ENCODE measurements at regions not wholly inside any gene's neighbourhood (a gene's known extent, or its start where the extent isn't known, plus 50 kb on each side); places are given as distances from the start of the nearest gene placed in this dataset.

- CTCF ChIA-PET, result no interaction called here
Measured at GRCh38 chr7:21217365-21217764, 210.5 kb upstream of the SP4 start.

More at GRCh38 chr7:21217365-21217764, 210.5 kb upstream of the SP4 start:
- H3K27ac Mint-ChIP-seq, result no peak overlapping the region
- H3K4me3 Mint-ChIP-seq, result no peak overlapping the region
- no peaks in the 10 kb centered on the region for H3K9me3 Mint-ChIP-seq
- H3K36me3 Mint-ChIP-seq, result no peaks in the 10 kb centered on the region
- 0 out of 2 replicates have a peak, but pooled peaks cover under 1% of the 10 kb centered on the region for H3K27me3 Mint-ChIP-seq (ENCODE audit: low read depth)
- no peak for DNase-seq (ENCODE audit: low spot score)
- POLR2A ChIA-PET, result no interaction called here
- no peak for ATAC-seq
- TF ChIP-seq NFYB (CRISPR knock-in tag; conservative IDR thresholded peaks at IDR 0.05; ENCODE audit: low read depth), result no peak
- no peak for TF ChIP-seq ESRRA (CRISPR knock-in tag; IDR thresholded peaks at IDR 0.05; ENCODE audit: borderline replicate concordance)
- TF ChIP-seq PREB (CRISPR knock-in tag; IDR thresholded peaks at IDR 0.05; ENCODE audit: borderline replicate concordance), result no peak
- TF ChIP-seq AR (CRISPR knock-in tag; IDR thresholded peaks at IDR 0.05), result no peak
- TF ChIP-seq STAT6 (CRISPR knock-in tag; conservative IDR thresholded peaks at IDR 0.05; ENCODE audit: low read depth), result no peak
- TF ChIP-seq ZBTB21 (CRISPR knock-in tag; IDR thresholded peaks at IDR 0.05; ENCODE audit: borderline replicate concordance), result no peak
- no peak for TF ChIP-seq JAZF1 (CRISPR knock-in tag; IDR thresholded peaks at IDR 0.05)
- no peak for TF ChIP-seq E2F4 (CRISPR knock-in tag; IDR thresholded peaks at IDR 0.05; ENCODE audit: borderline replicate concordance, low read depth)
- no peak for TF ChIP-seq MYBL2 (CRISPR knock-in tag; IDR thresholded peaks at IDR 0.05)
- no peak for TF ChIP-seq ZNF512 (CRISPR knock-in tag; IDR thresholded peaks at IDR 0.05; ENCODE audit: borderline replicate concordance)
- peaks cover 5% of the 10 kb centered on the region for H3K4me1 Mint-ChIP-seq
